ENCODE measurements at regions not wholly inside any gene's neighbourhood (a gene's known extent, or its start where the extent isn't known, plus 50 kb on each side); places are given as distances from the start of the nearest gene placed in this dataset.

DNA sequence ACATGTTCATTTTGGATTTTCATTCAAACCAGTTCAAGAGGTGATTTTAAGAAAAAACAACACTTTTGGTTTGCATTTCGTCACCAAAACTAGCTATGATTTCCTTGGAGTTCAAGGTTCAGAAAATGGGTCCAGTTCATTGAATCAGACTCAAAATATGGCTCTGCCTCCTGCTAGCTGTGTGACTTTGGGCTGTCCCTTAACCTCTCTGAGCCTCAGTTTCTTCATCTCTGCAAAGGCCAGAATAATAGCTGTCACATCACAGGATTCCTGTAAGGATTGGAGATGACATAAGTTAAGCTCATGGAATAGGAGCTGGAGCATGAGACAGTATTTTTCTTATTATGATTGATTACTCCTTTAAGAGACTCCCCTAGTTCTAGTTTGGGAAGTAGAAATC, 147.8 kb upstream of the SMIM23 start:
- intact Hi-C loops (cut with micrococcal nuclease; ENCODE audit: unreplicated experiment), result no loop called here
- Histone ChIP-seq H3K36me3 (ENCODE audit: insufficient read depth, low read length) (no peaks in the 10 kb centered on the region), H3K4me3 (ENCODE audit: low read depth, low read length, poor library complexity, severe bottlenecking) (no peak overlapping the region), H3K4me1 (ENCODE audit: insufficient read depth, low read length, poor library complexity, severe bottlenecking) (peaks cover 15% of the 10 kb centered on the region), H3K9me2 (ENCODE audit: insufficient read depth, low read length) (no peaks in the 10 kb centered on the region), H3K4me2 (ENCODE audit: low read length) (no peak overlapping the region), H4K20me1 (ENCODE audit: insufficient read depth, low read length) (no peaks in the 10 kb centered on the region), H3K9me3 (ENCODE audit: low read length) (no peaks in the 10 kb centered on the region), H2AFZ (ENCODE audit: low read length) (no peak overlapping the region), H3K27ac (ENCODE audit: low read depth, low read length, poor library complexity, severe bottlenecking) (no peak overlapping the region), H3K79me2 (ENCODE audit: insufficient read depth, low read depth, low read length) (no peaks in the 10 kb centered on the region)
- CTCF ChIA-PET (ENCODE audit: unreplicated experiment), result no interaction called here
- no TSS peak for BruUV-seq (replicated peaks)
- TF ChIP-seq, protein P1, sequence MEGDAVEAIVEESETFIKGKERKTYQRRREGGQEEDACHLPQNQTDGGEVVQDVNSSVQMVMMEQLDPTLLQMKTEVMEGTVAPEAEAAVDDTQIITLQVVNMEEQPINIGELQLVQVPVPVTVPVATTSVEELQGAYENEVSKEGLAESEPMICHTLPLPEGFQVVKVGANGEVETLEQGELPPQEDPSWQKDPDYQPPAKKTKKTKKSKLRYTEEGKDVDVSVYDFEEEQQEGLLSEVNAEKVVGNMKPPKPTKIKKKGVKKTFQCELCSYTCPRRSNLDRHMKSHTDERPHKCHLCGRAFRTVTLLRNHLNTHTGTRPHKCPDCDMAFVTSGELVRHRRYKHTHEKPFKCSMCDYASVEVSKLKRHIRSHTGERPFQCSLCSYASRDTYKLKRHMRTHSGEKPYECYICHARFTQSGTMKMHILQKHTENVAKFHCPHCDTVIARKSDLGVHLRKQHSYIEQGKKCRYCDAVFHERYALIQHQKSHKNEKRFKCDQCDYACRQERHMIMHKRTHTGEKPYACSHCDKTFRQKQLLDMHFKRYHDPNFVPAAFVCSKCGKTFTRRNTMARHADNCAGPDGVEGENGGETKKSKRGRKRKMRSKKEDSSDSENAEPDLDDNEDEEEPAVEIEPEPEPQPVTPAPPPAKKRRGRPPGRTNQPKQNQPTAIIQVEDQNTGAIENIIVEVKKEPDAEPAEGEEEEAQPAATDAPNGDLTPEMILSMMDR (conservative IDR thresholded peaks at IDR 0.05; ENCODE audit: low read length), result no peak
- no peak for TF ChIP-seq EZH2phosphoT487 (IDR thresholded peaks at IDR 0.05; ENCODE audit: borderline replicate concordance, low read depth, low read length)
- DNase-seq (ENCODE audit: low spot score), result no peak
- POLR2A ChIA-PET, result no interaction called here

DNA sequence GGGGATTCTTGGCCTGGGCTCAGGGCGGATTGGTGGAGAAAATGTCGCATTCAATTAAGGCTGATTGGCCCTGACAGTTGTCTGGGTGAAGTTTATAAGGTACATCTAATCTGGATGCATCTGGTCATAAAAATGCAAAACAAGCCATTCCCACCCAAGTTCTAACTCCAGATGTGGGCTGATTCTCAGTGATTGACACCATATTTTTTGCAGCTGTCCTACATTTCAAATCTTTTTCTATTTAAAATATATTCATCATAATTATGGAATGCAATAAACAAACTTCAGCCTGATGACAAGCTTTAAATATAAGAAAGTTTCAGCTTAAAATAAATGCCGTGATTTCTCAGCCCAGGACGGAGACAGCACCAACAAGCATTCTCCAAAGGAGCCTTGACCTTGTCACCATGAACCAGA, 146.4 kb upstream of the SMIM23 start:
- TF ChIP-seq EZH2phosphoT487 (IDR thresholded peaks at IDR 0.05; ENCODE audit: borderline replicate concordance, low read depth, low read length), result no peak
- TF ChIP-seq, protein P1 (conservative IDR thresholded peaks at IDR 0.05; ENCODE audit: low read length), result no peak
- H3K4me3 ChIP-seq (ENCODE audit: low read depth, low read length, poor library complexity, severe bottlenecking), result no peak overlapping the region
- DNase-seq (ENCODE audit: low spot score), result no peak
- H4K20me1 ChIP-seq (ENCODE audit: insufficient read depth, low read length), result no peaks in the 10 kb centered on the region
- no peaks in the 10 kb centered on the region for H3K9me2 ChIP-seq (ENCODE audit: insufficient read depth, low read length)
- H3K4me2 ChIP-seq (ENCODE audit: low read length), result no peak overlapping the region
- intact Hi-C loops (cut with micrococcal nuclease; ENCODE audit: unreplicated experiment), result no loop called here
- H3K4me1 ChIP-seq (ENCODE audit: insufficient read depth, low read length, poor library complexity, severe bottlenecking), result peaks cover 5% of the 10 kb centered on the region
- BruUV-seq (replicated peaks), result no TSS peak
- no peaks in the 10 kb centered on the region for H3K36me3 ChIP-seq (ENCODE audit: insufficient read depth, low read length)
- no peaks in the 10 kb centered on the region for H3K9me3 ChIP-seq (ENCODE audit: low read length)
- no peak overlapping the region for H2AFZ ChIP-seq (ENCODE audit: low read length)
- ChIA-PET CTCF (ENCODE audit: unreplicated experiment) (no interaction called here), POLR2A (no interaction called here)
- no peaks in the 10 kb centered on the region for H3K79me2 ChIP-seq (ENCODE audit: insufficient read depth, low read depth, low read length)
- no peak overlapping the region for H3K27ac ChIP-seq (ENCODE audit: low read depth, low read length, poor library complexity, severe bottlenecking)

DNA sequence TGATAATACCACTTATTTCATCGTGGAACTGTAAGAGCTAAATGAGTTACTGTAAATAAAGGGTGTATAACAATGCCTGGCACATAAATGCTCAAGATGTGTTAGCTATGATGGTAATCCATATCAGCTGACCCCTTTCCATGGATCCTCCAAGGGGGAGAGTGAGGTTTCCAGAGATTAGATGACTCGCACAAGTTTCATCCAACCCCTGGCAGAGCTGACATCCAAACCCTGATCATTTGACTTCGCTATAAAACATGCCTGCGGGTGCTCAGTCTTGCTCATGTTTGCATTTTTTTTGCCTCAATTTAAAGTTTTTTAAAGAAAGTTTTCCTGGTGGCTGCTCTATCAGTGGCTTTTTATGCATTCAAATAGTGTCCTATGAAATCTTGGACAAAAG, 145.7 kb upstream of the SMIM23 start:
- no peaks in the 10 kb centered on the region for H4K20me1 ChIP-seq (ENCODE audit: insufficient read depth, low read length)
- TF ChIP-seq, protein P1 (conservative IDR thresholded peaks at IDR 0.05; ENCODE audit: low read length), result no peak
- no peak for TF ChIP-seq EZH2phosphoT487 (IDR thresholded peaks at IDR 0.05; ENCODE audit: borderline replicate concordance, low read depth, low read length)
- H3K9me2 ChIP-seq (ENCODE audit: insufficient read depth, low read length), result no peaks in the 10 kb centered on the region
- H3K4me3 ChIP-seq (ENCODE audit: low read depth, low read length, poor library complexity, severe bottlenecking), result no peak overlapping the region
- H2AFZ ChIP-seq (ENCODE audit: low read length), result no peak overlapping the region
- no peaks in the 10 kb centered on the region for H3K9me3 ChIP-seq (ENCODE audit: low read length)
- no peaks in the 10 kb centered on the region for H3K4me1 ChIP-seq (ENCODE audit: insufficient read depth, low read length, poor library complexity, severe bottlenecking)
- intact Hi-C loops (cut with micrococcal nuclease; ENCODE audit: unreplicated experiment), result no loop called here
- H3K79me2 ChIP-seq (ENCODE audit: insufficient read depth, low read depth, low read length), result no peaks in the 10 kb centered on the region
- POLR2A ChIA-PET, result interaction anchor here (0.5 kb wide), 1 partner anchor 12 kb away, joined by 4 read pairs; no protein-coding TSS in a partner anchor
- H3K36me3 ChIP-seq (ENCODE audit: insufficient read depth, low read length), result no peaks in the 10 kb centered on the region
- H3K27ac ChIP-seq (ENCODE audit: low read depth, low read length, poor library complexity, severe bottlenecking), result no peak overlapping the region
- H3K4me2 ChIP-seq (ENCODE audit: low read length), result no peak overlapping the region
- DNase-seq (ENCODE audit: low spot score), result no peak
- CTCF ChIA-PET (ENCODE audit: unreplicated experiment), result no interaction called here
- no TSS peak for BruUV-seq (replicated peaks)

All from OCI-LY7 (cell line).